Activated naive CD8-positive, alpha-beta T cell treated with anti-CD3 and anti-CD28 coated beads for 36 hours (primary cell): ENCODE measurements at regions not wholly inside any gene's neighbourhood (a gene's known extent, or its start where the extent isn't known, plus 50 kb on each side); places are given as distances from the start of the nearest gene placed in this dataset.

Source experiments
- DNase-seq: peaks from one replicate; pipeline ENCODE4 v3.0.0; 2021
- H3K27ac Mint-ChIP-seq: one replicate; pipeline ENCODE4 v1.8.0; 2022; ENCODE audit warnings: mild to moderate bottlenecking, moderate library complexity, mixed read lengths
- H3K27me3 Mint-ChIP-seq: one replicate; pipeline ENCODE4 v1.8.0; 2022; ENCODE audit warnings: mild to moderate bottlenecking, mixed read lengths
- H3K36me3 Mint-ChIP-seq: one replicate; pipeline ENCODE4 v1.8.0; 2021; ENCODE audit warnings: mild to moderate bottlenecking, mixed read lengths
- H3K4me1 Mint-ChIP-seq: one replicate; pipeline ENCODE4 v1.8.0; 2021; ENCODE audit warnings: mixed read lengths
- H3K4me3 Mint-ChIP-seq: one replicate; pipeline ENCODE4 v1.8.0; 2022; ENCODE audit warnings: mild to moderate bottlenecking, moderate library complexity, mixed read lengths
- H3K9me3 Mint-ChIP-seq: one replicate; pipeline ENCODE4 v1.8.0; 2022; ENCODE audit warnings: mixed read lengths

GRCh38 chr2:20879221-20879620 lies 56.3 kb upstream of the LDAH start:
- no peaks in the 10 kb centered on the region for H3K4me1 Mint-ChIP-seq
- DNase-seq = no peak
- no peaks in the 10 kb centered on the region for H3K9me3 Mint-ChIP-seq
- H3K27me3 Mint-ChIP-seq = peaks cover 10% of the 10 kb centered on the region
- H3K27ac Mint-ChIP-seq = no peak overlapping the region
- H3K36me3 Mint-ChIP-seq = no peaks in the 10 kb centered on the region
- H3K4me3 Mint-ChIP-seq = no peak overlapping the region

- DNase-seq = no peak
- no peak overlapping the region for H3K4me3 Mint-ChIP-seq
- H3K36me3 Mint-ChIP-seq = no peaks in the 10 kb centered on the region
- no peak overlapping the region for H3K27ac Mint-ChIP-seq
- no peaks in the 10 kb centered on the region for H3K4me1 Mint-ChIP-seq
- no peaks in the 10 kb centered on the region for H3K9me3 Mint-ChIP-seq
- H3K27me3 Mint-ChIP-seq = peaks cover 11% of the 10 kb centered on the region
These were observed 55.1 kb upstream of the LDAH start for GRCh38 chr2:20877960-20878359.
